NCI-H1930 (cell line): ENCODE measurements at regions not wholly inside any gene's neighbourhood (a gene's known extent, or its start where the extent isn't known, plus 50 kb on each side); places are given as distances from the start of the nearest gene placed in this dataset.
A peak's percentile ranks its signal among the peaks of the same experiment; 100 is the strongest.
"Not testable (repeated sequence)": the region's sequence is repeated elsewhere in the genome, so short reads cannot be mapped to it uniquely, and the experiment has no call there.

Experiments used
- DNase-seq, 2 experiments: peaks; one replicate each; lab custom pipeline; 2025; lab: John Stamatoyannopoulos, UW

DNA sequence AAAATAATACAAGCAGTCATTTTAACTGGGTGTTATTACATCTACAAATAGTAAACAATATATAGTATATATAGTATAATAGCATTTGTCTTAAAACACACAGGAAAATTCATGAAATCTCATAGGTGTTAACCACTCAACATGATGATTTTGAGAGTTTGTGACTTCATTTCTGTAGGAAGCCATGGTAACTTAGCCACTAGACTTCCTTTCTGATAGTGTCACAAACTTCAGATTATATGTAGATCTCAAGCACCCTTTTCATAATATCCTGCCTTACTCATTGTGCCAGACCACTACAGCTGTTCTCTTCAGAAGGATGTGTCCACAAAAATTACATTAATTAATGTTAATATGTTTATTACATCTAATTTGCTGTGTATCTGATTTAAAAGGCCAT, 1250.6 kb downstream of the ADGRL3 start:
- no peak for DNase-seq

DNA sequence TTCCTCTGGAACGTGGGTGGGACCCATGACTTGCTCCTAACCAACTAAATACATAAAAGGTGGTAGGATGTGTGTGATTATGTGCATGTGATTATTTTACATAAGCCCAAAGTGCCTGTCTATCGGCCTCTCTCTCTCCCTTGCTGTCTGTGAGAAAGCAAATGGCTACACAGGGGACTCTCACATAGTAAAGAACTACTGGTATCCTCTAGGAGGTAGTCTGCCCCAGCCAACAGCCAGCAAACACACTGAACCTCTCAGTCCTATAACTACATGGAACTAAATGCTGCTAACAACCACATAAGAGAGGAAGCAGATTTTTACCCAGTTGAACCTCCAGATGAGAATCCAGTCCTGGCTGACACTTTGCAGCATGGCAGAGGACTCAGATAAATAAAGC, 1249.4 kb downstream of the ADGRL3 start:
- no peak for DNase-seq

DNA sequence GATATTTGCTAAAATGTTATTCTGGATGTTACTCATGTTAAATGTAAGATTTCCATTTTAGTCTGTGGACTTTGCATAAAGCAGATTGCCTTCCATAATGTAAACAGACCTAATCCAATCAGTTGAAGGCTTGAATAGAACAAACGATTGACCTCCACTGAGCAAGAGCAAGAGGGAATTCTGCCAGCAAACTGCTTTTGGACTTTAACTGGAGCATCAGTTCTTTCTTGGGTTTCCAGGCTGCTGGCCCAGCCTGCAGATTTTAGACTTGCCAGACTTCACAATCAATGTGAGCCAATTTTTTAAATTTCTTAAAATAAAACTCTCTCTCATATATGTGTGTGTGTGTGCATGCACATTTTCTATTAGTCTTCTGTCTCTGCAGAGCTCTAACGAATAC, 1248.8 kb downstream of the ADGRL3 start:
- no peak for DNase-seq

DNA sequence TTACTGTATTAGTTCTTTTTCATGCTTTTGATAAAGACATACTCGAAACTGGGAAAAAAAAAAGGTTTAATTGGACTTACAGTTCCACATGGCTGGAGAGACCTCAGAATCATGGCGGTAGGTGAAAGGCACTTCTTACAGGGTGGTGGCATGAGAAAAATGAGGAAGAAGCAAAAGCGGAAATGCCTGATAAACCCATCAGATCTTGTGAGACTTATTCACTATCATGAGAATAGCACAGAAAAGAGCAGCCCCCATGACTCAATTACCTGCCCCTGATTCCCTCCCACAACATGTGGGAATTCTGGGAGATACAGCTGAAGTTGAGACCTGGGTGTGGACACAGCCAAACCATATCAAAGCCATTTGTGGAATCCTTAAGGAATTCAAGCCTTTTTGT, 1238.9 kb downstream of the ADGRL3 start:
- DNase-seq, result no peak

DNA sequence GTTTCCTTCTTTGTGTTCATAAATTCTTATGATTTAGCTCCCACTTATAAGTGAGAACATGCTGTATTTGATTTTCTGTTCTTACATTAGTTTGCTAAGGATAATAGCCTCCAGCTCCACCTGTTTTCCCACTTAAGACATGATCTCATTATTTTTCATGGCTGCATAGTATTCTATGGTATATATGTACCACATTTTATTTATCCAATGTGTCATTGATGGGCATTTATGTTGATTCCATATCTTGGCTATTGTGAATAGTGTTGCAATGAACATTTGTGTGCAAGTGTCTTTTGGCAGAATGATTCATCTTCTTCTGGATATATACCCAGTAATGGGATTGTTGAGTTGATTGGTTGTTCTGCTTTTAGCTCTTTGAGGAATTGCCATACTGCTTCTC, 1234.8 kb downstream of the ADGRL3 start:
- DNase-seq, result no peak

DNA sequence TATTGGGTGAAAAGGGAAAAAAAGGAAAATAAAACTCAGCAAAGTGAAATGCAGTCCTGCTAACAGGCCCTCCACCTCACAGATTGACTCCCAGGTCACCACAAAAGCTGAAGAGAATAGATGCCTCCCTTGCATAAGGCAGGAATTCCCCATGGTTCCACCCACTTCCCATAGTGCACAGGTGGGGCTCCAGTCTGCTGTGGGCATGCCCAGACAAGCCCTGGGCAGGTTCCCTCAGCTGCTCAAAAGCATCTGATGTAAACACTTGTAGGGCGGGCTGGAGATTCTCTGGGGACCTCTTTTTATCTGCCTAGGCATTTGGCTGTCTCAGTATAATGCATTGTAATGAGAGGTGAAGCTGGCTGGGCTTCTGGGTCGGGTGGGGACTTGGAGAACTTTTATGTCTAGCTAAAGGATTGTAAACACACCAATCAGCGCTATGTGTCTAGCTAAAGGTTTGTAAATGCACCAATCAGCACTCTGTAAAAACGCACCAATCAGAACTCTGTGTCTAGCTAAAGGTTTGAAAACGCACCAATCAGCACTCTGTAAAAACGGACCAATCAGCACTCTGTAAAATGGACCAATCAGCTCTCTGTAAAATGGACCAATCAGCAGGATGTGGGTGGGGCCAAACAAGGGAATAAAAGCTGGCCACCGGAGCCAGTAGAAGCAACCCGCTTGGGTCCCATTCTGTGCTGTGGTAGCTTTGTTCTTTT, 1231.5 kb downstream of the ADGRL3 start:
- DNase-seq, result not testable (repeated sequence)

DNA sequence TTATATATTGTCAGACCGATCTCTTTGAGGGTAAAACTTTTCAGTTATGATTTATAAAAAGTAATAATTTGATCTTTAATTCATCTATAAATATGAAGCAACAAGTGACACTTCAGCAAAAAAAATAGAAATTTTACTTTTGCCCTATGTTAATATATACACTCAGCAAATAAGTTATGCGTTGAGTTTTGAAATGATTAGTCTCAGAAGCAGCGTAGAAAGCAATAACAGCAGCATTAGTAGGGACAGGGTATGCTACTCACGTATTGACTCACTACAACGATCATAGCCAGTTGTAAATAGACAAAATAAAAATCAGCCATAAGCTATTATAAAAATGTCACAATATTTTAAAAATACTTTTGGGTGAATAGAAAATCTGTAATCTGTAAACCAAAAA, 1229.2 kb downstream of the ADGRL3 start:
- DNase-seq, result no peak

DNA sequence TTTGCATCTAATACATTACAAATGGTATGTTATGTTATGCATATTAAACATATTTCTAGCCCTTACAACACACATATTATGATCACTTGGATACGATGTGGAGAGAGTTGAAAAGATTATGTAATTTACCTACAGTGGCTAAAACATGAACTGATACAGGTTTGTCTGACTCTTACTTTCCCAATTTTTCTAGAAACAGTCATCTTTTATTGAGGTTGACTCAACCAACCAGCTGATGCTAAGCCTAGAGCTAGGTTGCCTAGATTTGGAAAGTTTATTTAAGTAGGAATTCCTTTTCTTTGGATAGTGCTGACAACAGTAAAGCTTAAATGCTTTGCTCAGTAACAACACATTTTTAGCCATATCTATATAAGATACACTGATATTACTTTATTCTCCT, 1215.1 kb downstream of the ADGRL3 start:
- no peak for DNase-seq

DNA sequence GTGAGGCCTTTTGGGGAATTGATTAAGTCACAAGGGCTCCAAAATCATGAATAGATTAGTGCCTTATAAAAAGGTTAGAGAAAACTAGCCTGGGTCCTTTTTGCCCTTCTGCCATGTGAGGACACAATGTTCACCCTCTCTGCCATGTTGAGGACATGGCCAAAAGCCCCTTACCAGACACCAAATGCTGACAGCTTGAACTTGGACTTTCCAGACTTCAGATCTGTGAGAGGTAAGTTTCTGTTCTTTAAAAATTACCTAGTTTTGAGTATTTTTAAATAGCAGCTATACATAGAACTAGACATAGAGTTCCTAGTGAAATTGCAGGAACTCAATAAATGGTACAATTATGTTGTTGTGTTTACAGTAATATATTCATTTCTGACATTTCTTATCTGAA, 1214.4 kb downstream of the ADGRL3 start:
- no peak for DNase-seq

DNA sequence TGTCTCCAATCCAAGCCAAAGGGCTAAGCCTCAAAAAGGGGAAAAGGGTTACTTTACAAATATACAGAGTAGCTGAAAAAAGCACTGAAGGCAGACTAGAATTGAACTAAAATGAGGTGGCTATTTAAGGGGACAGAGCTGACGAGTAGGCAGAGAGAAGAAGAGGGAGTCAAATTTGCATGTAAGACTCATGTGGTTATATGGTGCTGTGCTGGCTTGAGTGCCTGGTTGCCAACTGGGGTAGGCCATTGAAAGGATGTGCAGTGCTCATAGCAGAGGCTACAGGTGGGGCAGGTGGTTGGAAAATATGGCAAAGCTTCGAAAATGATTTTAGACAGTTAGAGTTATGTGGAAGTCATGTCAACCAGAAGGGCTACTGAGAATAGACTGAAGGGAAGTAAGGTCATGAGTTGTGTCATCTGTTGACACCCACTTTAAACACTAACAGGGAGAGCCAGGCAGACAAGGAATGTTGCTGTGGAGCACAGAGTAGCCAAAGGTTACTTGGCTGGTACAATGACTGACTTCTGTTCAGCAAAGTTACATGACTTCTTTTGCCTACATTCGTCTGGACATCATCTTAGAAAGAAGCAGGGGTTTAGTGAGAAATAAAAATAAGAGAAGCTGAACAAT, 1210.4 kb downstream of the ADGRL3 start:
- DNase-seq, result no peak

DNA sequence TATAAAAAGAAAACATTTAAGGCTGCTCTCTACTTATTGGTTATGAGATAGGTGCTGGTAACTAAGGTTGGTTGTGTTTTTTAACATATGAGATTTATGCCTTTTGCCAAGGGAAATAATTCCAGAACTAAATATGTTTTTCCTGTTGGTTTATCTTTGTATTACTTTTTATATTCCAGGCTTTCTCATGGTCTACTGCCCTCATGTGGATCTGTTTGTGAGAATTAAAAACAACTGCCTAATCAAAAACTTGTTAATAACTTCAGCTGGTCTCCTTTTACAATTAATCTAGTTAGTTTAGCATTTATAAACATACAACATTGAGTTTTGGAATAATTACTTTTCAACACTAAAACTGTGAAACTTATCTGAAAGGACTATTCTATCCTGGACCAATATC, 1208.3 kb downstream of the ADGRL3 start:
- no peak for DNase-seq

DNA sequence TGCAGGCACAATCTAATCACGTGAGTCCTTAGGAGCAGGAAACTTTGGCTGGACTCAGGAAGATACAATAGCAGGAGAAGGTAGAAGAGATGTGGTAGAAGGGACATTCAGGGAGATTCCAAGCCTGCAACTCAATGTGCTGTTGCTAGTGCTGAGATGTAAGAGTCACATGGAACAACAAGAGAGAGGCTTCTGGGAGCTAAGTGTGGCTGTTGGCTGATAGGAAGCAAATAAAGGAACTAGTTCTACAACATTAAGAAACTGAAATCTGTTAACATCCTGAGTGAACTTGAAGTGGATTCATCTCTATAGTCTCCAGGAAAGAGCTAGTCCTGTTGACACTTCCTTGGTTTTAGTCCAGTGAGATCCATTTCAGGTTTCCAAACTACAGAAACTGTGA, 1207.4 kb downstream of the ADGRL3 start:
- DNase-seq, result no peak

DNA sequence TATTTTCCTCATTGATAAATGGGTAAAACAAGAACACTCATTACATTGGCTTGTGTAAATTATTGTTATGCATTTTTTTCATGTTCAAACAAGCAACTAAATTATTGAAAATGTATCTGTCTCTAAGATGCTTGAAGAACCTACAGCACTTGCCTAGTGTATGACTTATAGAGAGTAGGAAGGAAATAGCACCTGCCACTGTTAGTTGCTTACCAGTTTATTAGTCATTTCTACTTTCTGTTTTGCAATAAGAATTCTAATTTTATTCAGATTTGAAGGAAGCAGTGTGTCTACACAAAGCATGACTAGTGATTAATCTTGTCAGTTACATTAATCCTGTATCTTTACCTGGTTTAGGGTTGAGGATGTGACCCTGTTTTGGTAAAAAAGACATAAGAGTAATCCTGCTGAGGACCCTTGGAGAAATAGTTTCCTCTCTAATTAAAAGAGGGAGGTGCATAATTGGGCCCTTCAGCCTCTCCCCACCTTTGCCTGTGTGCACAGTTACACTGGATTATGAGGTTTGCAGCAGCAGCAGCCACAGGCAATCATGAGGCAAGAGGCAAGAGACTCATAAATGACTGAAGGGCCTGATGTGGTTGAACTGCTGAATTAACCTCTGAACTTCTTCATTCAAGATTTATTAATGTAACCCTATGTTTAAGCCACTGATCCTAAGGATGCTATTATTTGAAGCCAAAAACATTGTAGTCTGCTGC, 1202.1 kb downstream of the ADGRL3 start:
- no peak for DNase-seq

DNA sequence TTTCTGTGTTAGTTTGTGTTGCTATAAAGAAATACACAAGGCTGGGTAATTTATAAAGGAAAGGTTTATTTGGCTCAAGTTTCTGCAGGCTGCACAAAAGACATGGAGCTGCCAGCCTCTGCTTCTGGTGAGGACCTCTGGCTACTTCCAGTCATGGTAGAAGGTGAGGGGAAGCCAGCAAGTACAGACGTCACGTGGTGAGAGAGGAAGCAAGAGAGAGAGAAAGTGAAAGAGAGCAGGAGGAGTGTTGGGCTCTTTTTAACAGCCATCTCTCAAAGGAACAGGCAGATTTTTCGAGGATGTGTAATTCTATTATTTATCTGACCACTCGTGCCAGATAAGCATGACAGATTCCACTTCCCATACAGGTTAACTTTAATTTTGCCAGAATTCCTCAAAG, 1199.1 kb downstream of the ADGRL3 start:
- no peak for DNase-seq

DNA sequence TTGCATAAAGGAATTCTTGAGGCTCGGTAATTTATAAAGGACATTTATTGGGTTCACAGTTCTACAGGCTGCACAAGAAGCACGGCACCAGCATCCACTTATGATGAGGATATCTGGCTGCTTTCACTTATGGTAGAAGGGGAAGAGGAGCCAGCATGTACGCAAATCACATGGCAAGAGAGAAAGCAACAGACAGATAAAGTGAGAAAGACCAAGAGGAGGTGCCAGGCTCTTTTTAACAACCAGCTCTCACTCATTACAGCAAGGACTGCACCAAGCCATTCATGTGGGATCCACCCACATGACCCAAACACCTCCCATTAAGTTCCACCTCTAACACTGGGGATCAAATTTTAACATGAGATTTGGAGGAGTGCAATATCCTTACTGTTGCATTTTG, 1198.2 kb downstream of the ADGRL3 start:
- DNase-seq, result no peak

DNA sequence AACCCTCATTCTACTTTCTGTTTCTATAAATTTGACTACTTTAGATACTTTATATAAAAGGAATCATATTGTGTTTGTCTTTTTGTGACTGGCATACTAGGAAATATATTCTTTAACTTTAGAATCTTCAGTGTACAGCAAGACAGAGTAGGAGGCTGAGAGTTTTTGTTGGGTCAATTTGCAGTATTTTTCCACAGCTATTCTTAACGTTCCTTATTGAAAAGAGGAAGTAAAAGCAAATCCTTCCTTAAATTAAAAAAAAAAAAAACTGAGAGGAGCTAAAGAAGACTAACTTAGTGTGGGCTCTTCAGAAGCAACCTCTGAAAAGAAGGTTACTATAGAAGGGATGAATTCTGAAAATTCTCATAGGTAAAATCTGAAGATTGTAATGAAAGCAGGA, 1194.6 kb downstream of the ADGRL3 start:
- DNase-seq, result no peak

DNA sequence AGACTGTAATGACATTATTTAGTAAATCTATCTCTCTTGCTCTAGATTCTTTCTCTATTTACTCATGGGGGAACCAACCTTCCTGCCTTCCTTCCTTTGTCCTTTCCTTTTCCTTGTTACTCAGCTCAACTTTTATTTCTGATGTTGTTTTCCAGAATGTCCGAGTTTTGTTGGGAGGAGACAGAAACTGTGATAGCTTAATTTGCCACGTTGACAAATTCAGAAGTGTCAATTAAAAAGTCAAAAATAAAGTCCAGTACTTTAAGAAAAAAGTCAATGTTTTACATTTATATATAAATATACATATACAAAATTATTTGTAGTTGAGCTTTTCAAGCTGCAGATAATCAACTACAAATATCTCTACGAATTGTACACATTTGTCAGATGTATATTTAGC, 1187.7 kb downstream of the ADGRL3 start:
- no peak for DNase-seq

DNA sequence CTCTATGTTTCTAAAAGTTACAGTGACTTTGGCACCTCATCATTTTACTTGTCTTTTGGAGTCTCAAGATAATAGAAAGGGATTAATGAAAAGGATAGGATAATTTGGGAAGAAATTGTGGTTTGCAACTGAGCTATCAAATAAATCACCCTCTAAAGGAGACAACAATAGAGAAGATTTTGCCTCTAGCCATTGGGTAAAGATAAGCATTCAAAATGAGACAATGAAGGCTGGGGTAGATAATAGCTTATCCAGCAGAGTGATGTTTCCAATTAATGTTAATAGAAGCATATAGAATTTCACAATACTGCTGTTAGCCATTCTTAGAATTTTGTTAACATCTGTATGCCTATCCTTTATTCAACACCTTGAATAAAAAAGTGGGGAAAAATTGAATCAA, 1177.6 kb downstream of the ADGRL3 start:
- peak in 1 of 2 experiments; percentile 9 for DNase-seq

DNA sequence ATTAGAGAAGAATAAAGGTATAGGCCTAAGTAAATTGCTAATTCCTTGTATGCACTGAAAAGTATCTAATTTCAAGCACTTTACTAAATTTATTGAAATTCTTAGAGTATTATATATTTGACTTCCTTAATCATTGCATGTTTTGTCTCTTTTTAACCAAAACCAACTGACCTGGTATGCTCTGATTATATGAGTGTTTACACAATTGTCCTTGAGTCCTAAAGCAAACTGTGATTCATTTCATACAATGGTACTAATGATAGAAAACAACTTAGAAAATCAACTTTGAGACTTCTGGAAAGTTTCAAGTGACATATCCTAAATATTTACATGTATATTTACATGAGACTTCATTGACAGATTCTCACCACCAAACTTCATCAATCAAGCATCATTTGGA, 1177.1 kb downstream of the ADGRL3 start:
- peak in 1 of 2 experiments; percentile 9 for DNase-seq

DNA sequence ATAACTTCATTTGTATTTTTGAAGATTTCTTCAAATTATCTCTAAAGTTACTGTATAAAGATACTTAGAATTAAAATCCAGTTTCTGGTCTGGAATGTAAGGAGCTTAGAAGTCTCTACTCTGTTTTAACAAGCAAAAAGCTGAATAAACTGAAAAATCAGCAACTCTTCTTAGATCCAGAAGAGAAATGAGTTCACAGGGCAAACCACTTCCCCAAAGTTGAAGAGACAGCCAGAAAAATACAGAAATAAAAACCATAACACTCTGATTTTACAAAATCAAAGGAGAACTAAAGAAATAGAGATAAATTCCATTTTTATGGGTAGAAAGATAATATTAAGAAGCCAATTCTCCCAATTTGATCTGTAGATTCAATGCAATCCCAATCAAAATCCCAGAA, 1166.8 kb downstream of the ADGRL3 start:
- DNase-seq, result no peak

DNA sequence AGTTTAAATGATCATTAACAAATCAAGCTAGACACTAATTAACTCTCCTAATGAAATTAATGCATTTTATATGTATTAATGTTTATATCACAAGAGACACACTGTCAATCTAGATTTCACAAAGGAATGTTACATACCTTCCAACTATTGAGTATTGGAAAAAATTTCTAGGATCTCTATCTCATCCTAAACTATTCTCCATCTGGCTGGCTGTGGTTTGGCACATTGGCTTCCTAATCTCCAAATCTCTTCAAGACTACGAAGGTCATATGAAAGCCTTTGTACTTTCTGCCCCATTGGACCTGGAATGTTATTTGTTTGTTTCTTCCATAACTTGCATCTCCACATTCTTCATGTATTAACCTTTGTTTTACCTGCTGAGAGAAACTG, 1160.0 kb downstream of the ADGRL3 start:
- DNase-seq, result no peak

DNA sequence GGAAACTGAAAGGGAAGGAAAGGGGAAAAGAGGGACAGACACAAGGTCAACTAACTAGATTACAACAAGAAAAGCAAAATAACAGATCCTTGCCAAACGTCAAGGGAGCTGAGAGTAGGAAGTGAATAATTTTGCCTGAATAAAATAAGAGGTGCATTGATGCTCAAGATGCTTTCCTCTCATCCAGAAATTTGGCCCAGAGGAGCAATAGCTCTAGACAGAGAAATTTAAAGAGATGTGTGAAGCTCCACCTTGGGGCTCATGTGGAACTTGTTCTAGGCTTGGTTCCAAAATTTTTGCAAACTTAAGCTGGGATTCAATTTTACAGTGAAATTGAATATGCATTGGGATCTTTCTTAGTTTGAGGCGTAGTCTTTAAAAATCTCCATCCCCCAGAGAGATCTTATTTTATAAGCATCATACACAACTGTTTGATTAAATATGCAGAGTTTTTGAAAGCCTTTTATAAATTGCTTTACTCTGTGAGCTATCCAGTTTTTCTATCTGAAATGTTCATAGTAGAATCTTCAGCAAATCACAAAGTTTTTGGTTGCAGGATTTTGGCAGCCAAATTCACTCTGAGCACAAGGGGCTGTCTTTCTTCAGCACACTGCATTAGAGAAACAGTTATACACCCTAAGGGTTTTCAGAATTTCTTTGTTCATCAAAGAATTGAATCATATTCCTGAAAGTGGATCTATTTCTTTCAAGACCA, 1159.5 kb downstream of the ADGRL3 start:
- DNase-seq, result no peak

DNA sequence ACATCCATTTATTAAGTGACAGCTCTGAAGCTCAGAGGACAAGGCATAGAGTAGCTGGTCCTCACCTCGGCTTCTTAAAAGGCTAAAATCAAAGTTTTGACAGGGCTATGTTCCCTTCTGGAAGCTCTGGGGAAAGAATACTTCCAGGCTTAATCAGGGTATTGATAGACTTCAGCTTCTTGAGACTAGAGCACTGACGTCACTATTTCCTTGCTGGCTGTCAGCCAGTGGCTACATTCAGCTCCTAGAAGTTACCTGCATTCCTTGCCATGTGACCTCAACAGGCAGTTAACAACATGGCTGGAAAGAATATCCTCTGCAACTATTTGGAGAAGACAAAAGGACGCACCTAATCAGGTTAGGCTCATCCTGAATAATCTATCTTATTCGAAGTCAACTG, 1144.8 kb downstream of the ADGRL3 start:
- DNase-seq, result no peak
